Panc1 (cell line): ENCODE measurements at regions not wholly inside any gene's neighbourhood (a gene's known extent, or its start where the extent isn't known, plus 50 kb on each side); places are given as distances from the start of the nearest gene placed in this dataset.

Source experiments
- ATAC-seq: fragments of 200-7000 bp; cut with Tn5 transposase; 2 replicates; pipeline ENCODE4 v1.9.1; 2020; ENCODE audit warnings: mild to moderate bottlenecking, moderate library complexity
- BruUV-seq: library from RNA; stranded (reverse); fragments of 400-500 nt; replicated peaks from 2 replicates; lab custom pipeline; 2021; lab: Mats Ljungman, UMichigan
- CTCF ChIA-PET: fragments of 300-600 bp; sonication (Branson Sonifier 250); formaldehyde crosslinking; loops from one replicate; lab custom pipeline; 2022; ENCODE audit warnings: antibody characterized with exemption; lab: Charles Lee
- POLR2A ChIA-PET: fragments of 300-600 bp; sonication (Branson Sonifier 250); formaldehyde crosslinking; loops from one replicate; lab custom pipeline; 2022; ENCODE audit warnings: antibody characterized with exemption; lab: Charles Lee
- DNase-seq: peaks from one replicate; pipeline ENCODE4 v3.0.0-alpha.2; 2010; ENCODE audit warnings: low read depth, low spot score
- H3K27ac ChIP-seq: 2 replicates; pipeline ENCODE4 v1.5.1; 2011; ENCODE audit warnings: mild to moderate bottlenecking, low read length, inconsistent platforms
- H3K27me3 ChIP-seq: fragments of 200-500 bp; sonication (Bioruptor generic); 2 replicates; pipeline ENCODE4 v1.6.0; 2014; ENCODE audit warnings: low read length, inconsistent platforms; ENCODE audit not compliant: control insufficient read depth, insufficient read depth
- H3K36me3 ChIP-seq: fragments of 200-500 bp; sonication (Bioruptor generic); 2 replicates; pipeline ENCODE4 v1.5.1; 2014; ENCODE audit warnings: inconsistent platforms, mild to moderate bottlenecking, low read length, moderate library complexity; ENCODE audit not compliant: control insufficient read depth, insufficient read depth
- H3K4me1 ChIP-seq: 2 replicates; pipeline ENCODE4 v1.5.1; 2011; ENCODE audit warnings: inconsistent platforms, mild to moderate bottlenecking, low read length, moderate library complexity; ENCODE audit not compliant: control insufficient read depth, insufficient read depth
- H3K4me3 ChIP-seq, 2 experiments: 2 replicates each; pipeline ENCODE4 v1.5.1; 2011 to 2012; ENCODE audit warnings: low read depth in 2 of 2, low read length in 2 of 2, mild to moderate bottlenecking in 2 of 2, inconsistent platforms in 1 of 2, moderate library complexity in 1 of 2
- H3K9me3 ChIP-seq: fragments of 200-500 bp; sonication (Bioruptor generic); 2 replicates; pipeline ENCODE4 v1.5.1; 2014; ENCODE audit warnings: low read depth, mild to moderate bottlenecking, inconsistent platforms, low read length, moderate library complexity; ENCODE audit not compliant: control insufficient read depth, insufficient read depth
- CTCF ChIP-seq: fragments of 450-650 bp; IDR thresholded peaks from 2 replicates; pipeline ENCODE4 v1.5.1; 2017; ENCODE audit warnings: mild to moderate bottlenecking
- POLR2AphosphoS5 ChIP-seq: IDR thresholded peaks from 2 replicates; pipeline ENCODE4 v1.6.1; 2012; ENCODE audit warnings: mild to moderate bottlenecking, low read depth, low read length, moderate library complexity
- REST ChIP-seq, 2 experiments: IDR thresholded peaks; 2 replicates each; pipeline ENCODE4 v1.6.1; 2011 to 2012; ENCODE audit warnings: low read depth in 2 of 2, control low read depth in 1 of 2, low read length in 1 of 2, mild to moderate bottlenecking in 1 of 2, moderate library complexity in 1 of 2; ENCODE audit not compliant: insufficient read depth in 1 of 2
- SIN3A ChIP-seq: IDR thresholded peaks from 2 replicates; pipeline ENCODE4 v1.6.1; 2012; ENCODE audit warnings: low read depth, mild to moderate bottlenecking, low read length, moderate library complexity, borderline replicate concordance; ENCODE audit not compliant: insufficient read depth
- TCF7L2 ChIP-seq: IDR thresholded peaks from 2 replicates; pipeline ENCODE4 v1.6.1; 2011; ENCODE audit warnings: mild to moderate bottlenecking, low read depth, low read length, inconsistent platforms
- in situ Hi-C: cut with HindIII; loops from 2 replicates; pipeline ENCODE4 v1.10.0; 2016; ENCODE audit warnings: low sequenced_read_pairs, low pct_unique_long_range_greater_than_20kb
- intact Hi-C: fragments of 100-400 bp; cut with micrococcal nuclease; formaldehyde crosslinking; loops from one replicate; pipeline ENCODE4 v1.10.0; 2022; ENCODE audit not compliant: unreplicated experiment

DNA sequence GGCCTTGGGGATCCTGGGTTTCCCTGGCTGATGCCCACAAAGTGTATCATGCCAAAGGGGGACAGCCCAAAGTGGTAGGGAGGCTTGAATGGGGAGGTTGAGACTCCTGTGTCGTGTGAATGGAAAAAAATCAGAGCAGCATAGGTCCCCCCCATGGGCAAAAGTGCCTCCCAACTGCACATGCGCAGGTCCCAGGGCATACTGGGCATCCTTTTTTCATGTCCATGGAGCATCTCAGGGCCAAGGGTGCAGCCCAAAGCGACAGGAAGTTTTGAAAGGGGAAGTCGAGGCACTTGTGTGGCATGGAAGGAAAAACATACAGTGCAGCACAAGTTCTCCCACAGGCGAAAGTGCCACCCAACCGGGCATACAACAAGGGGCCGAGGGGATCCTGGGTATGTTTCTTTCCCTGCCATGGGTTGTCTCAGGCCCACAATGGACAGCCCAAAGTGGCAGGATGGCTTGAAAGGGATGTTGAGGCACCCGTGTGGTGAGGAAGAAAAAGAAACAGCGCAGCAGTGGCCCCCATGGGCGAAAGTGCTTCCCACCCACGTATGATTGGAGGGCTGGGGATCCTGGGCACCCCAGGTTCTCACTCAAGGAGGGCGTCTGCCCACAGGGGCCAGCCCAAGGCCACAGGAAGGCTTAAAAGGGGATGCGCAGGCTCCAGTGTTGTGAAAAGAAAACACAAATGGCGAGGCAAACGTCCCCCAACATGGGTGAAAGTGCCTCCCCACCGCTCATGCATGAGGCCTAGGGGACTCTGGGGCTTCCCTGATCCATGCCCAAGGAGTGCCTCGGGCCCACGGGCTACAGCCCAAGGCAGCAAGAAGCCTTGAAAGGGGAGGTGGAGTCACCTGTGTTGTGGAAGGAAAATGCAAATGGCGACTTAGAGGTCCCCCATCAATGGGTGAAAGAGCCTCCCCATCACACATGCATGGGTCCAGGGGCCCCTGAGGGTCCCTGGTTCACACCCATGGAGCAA is 573.7 kb downstream of the ALG10 start:
- Histone ChIP-seq H3K9me3 (no peaks in the 10 kb centered on the region), H3K4me1 (peaks cover 6% of the 10 kb centered on the region), H3K36me3 (no peaks in the 10 kb centered on the region), H3K27ac (no peak overlapping the region), H3K4me3 (no peak overlapping the region), H3K27me3 (no peaks in the 10 kb centered on the region; the same call in 1 of the 2 replicates)
- intact Hi-C loops (no loop called here), in situ Hi-C loops (no loop called here)
- ChIA-PET CTCF (no interaction called here), POLR2A (no interaction called here)
- no TSS peak for BruUV-seq
- no peak for ATAC-seq
- no peak for DNase-seq
- TF ChIP-seq REST (IDR thresholded peaks at IDR 0.05; ENCODE audit: insufficient read depth in 1 of 2, low read depth in 2 of 2, low read length in 1 of 2) (no peak), CTCF (no peak), SIN3A (no peak)

GRCh38 chr12:34597548-34598351 is 575.5 kb downstream of the ALG10 start:
- Histone ChIP-seq H3K4me3 (no peak overlapping the region), H3K27ac (no peak overlapping the region), H3K9me3 (no peaks in the 10 kb centered on the region), H3K36me3 (no peaks in the 10 kb centered on the region), H3K4me1 (peaks cover 8% of the 10 kb centered on the region), H3K27me3 (peaks cover 9% of the 10 kb centered on the region; the same call in 1 of the 2 replicates)
- intact Hi-C loops (no loop called here), in situ Hi-C loops (no loop called here)
- POLR2A ChIA-PET = no interaction called here
- no TSS peak for BruUV-seq
- DNase-seq = no peak
- no peak for ATAC-seq
- TF ChIP-seq POLR2AphosphoS5 (no peak), SIN3A (no peak), CTCF (no peak), TCF7L2 (no peak), REST (IDR thresholded peaks at IDR 0.05; ENCODE audit: insufficient read depth in 1 of 2, low read depth in 2 of 2, low read length in 1 of 2) (no peak)
- CTCF ChIA-PET = no interaction called here
